ENCODE measurements at regions not wholly inside any gene's neighbourhood (a gene's known extent, or its start where the extent isn't known, plus 50 kb on each side); places are given as distances from the start of the nearest gene placed in this dataset.

GRCh38 chr12:114769634-114770033, 85.7 kb upstream of the TBX3 start:
- ATAC-seq, result no peak
- TF ChIP-seq PATZ1 (CRISPR knock-in tag; IDR thresholded peaks at IDR 0.05; ENCODE audit: borderline replicate concordance) (no peak), CSRNP3 (CRISPR knock-in tag; IDR thresholded peaks at IDR 0.05) (no peak), TCF4 (CRISPR knock-in tag; IDR thresholded peaks at IDR 0.05; ENCODE audit: borderline replicate concordance) (no peak), ZFP30 (CRISPR knock-in tag; IDR thresholded peaks at IDR 0.05) (no peak), ZC3H10 (CRISPR knock-in tag; IDR thresholded peaks at IDR 0.05) (no peak)

- TF ChIP-seq TSHZ2 (CRISPR knock-in tag; IDR thresholded peaks at IDR 0.05), result no peak
- TF ChIP-seq CREB5 (CRISPR knock-in tag; IDR thresholded peaks at IDR 0.05; ENCODE audit: low read depth), result no peak
- no peak for TF ChIP-seq TCF4 (CRISPR knock-in tag; IDR thresholded peaks at IDR 0.05; ENCODE audit: borderline replicate concordance)
- no peak for TF ChIP-seq PATZ1 (CRISPR knock-in tag; IDR thresholded peaks at IDR 0.05; ENCODE audit: borderline replicate concordance)
- TF ChIP-seq CSDC2 (CRISPR knock-in tag; IDR thresholded peaks at IDR 0.05), result no peak
- no peak for TF ChIP-seq TOX (CRISPR knock-in tag; IDR thresholded peaks at IDR 0.05; ENCODE audit: borderline replicate concordance)
- TF ChIP-seq ZNF565 (CRISPR knock-in tag; conservative IDR thresholded peaks at IDR 0.05; ENCODE audit: low read depth), result no peak
- no peak for TF ChIP-seq ZFP3 (CRISPR knock-in tag; IDR thresholded peaks at IDR 0.05)
- no peak for ATAC-seq
Measured at GRCh38 chr12:114767906-114768722, 84.1 kb upstream of the TBX3 start.

- no peak for ATAC-seq
- TF ChIP-seq ZC3H10 (CRISPR knock-in tag; IDR thresholded peaks at IDR 0.05) (no peak), TSHZ2 (CRISPR knock-in tag; IDR thresholded peaks at IDR 0.05) (no peak), ZNF8 (CRISPR knock-in tag; IDR thresholded peaks at IDR 0.05) (no peak), ARNTL (CRISPR knock-in tag; IDR thresholded peaks at IDR 0.05; ENCODE audit: borderline replicate concordance, low read depth) (no peak), ESRRG (CRISPR knock-in tag; IDR thresholded peaks at IDR 0.05) (no peak), RARB (CRISPR knock-in tag; IDR thresholded peaks at IDR 0.05) (no peak), ISL1 (CRISPR knock-in tag; IDR thresholded peaks at IDR 0.05) (no peak), ZNF70 (CRISPR knock-in tag; IDR thresholded peaks at IDR 0.05) (no peak), CSRNP3 (CRISPR knock-in tag; IDR thresholded peaks at IDR 0.05) (no peak), CREB5 (CRISPR knock-in tag; IDR thresholded peaks at IDR 0.05; ENCODE audit: low read depth) (no peak)
Measured at GRCh38 chr12:114767084-114767760, 83.2 kb upstream of the TBX3 start.
